ENCODE measurements at regions not wholly inside any gene's neighbourhood (a gene's known extent, or its start where the extent isn't known, plus 50 kb on each side); places are given as distances from the start of the nearest gene placed in this dataset.

- TF ChIP-seq YY1 (IDR thresholded peaks at IDR 0.05; ENCODE audit: low read depth), result no peak
- TF ChIP-seq REST (IDR thresholded peaks at IDR 0.05; ENCODE audit: low read depth), result no peak
- no peak for TF ChIP-seq RAD21 (IDR thresholded peaks at IDR 0.05; ENCODE audit: low read depth)
- TF ChIP-seq EGR1 (IDR thresholded peaks at IDR 0.05), result no peak
- TF ChIP-seq MAX (IDR thresholded peaks at IDR 0.05), result no peak
- TF ChIP-seq ZBTB7A (IDR thresholded peaks at IDR 0.05; ENCODE audit: low read depth), result no peak
- no peak for TF ChIP-seq EP300 (IDR thresholded peaks at IDR 0.05; ENCODE audit: borderline replicate concordance)
- no peak for TF ChIP-seq NFIC (IDR thresholded peaks at IDR 0.05)
- TF ChIP-seq TAF1 (IDR thresholded peaks at IDR 0.05; ENCODE audit: low read depth), result no peak
- no peak for TF ChIP-seq CEBPB (IDR thresholded peaks at IDR 0.05)
- TF ChIP-seq TEAD4 (IDR thresholded peaks at IDR 0.05), result no peak
- no peak for TF ChIP-seq FOXM1 (IDR thresholded peaks at IDR 0.05; ENCODE audit: borderline replicate concordance, low read depth)
Measured at GRCh38 chr4:136414981-136415380, 1117.3 kb downstream of the PCDH18 start.

Data from Ishikawa (cell line).